Neural cell (in vitro differentiated cells): ENCODE measurements at regions not wholly inside any gene's neighbourhood (a gene's known extent, or its start where the extent isn't known, plus 50 kb on each side); places are given as distances from the start of the nearest gene placed in this dataset.

ENCODE experiments used
- H2AFZ ChIP-seq: fragments of 200-600, 300-800 bp; sonication (generic), shearing (Covaris generic); 2 replicates; pipeline ENCODE4 v1.6.0; 2014; ENCODE audit warnings: low read depth, mild to moderate bottlenecking, antibody characterized with exemption, low read length, moderate library complexity
- H3F3A ChIP-seq: fragments of 200-600 bp; shearing (Covaris generic); 2 replicates; pipeline ENCODE4 v1.6.1; 2016; ENCODE audit warnings: mild to moderate bottlenecking, moderate library complexity, mixed read lengths, antibody characterized with exemption, low read length; ENCODE audit not compliant: insufficient read depth, poor library complexity, severe bottlenecking
- H3K27ac ChIP-seq: fragments of 200-600, 300-800 bp; sonication (generic), shearing (Covaris generic); 2 replicates; pipeline ENCODE4 v1.5.1; 2014; ENCODE audit warnings: mild to moderate bottlenecking, low read length, moderate library complexity
- H3K27me3 ChIP-seq: fragments of 300-800, 200-600 bp; sonication (generic), shearing (Covaris generic); 2 replicates; pipeline ENCODE4 v1.6.0; 2014; ENCODE audit warnings: mild to moderate bottlenecking, low read depth, low read length, moderate library complexity; ENCODE audit not compliant: insufficient read depth
- H3K36me3 ChIP-seq: fragments of 300-800, 200-600 bp; sonication (generic), shearing (Covaris generic); 2 replicates; pipeline ENCODE4 v1.5.1; 2014; ENCODE audit warnings: mild to moderate bottlenecking, antibody characterized with exemption, low read length, moderate library complexity; ENCODE audit not compliant: insufficient read depth
- H3K4me2 ChIP-seq: fragments of 300-800, 200-600 bp; sonication (generic), shearing (Covaris generic); 2 replicates; pipeline ENCODE4 v1.6.0; 2014; ENCODE audit warnings: mild to moderate bottlenecking, low read length
- H3K4me3 ChIP-seq: fragments of 300-800, 200-600 bp; sonication (generic), shearing (Covaris generic); 2 replicates; pipeline ENCODE4 v1.5.1; 2014; ENCODE audit warnings: mild to moderate bottlenecking, low read length, moderate library complexity
- H3K79me2 ChIP-seq: fragments of 200-600 bp; shearing (Covaris generic); replicated peaks from 2 replicates; pipeline ENCODE4 v1.6.0; 2014; ENCODE audit warnings: mild to moderate bottlenecking, low read length, moderate library complexity; ENCODE audit not compliant: insufficient read depth
- H3K9ac ChIP-seq: fragments of 300-800, 200-600 bp; sonication (generic), shearing (Covaris generic); 2 replicates; pipeline ENCODE4 v1.6.1; 2016; ENCODE audit warnings: mild to moderate bottlenecking, low read length, mixed read lengths
- H3K9me2 ChIP-seq: fragments of 200-600 bp; shearing (Covaris generic); 2 replicates; pipeline ENCODE4 v1.6.1; 2016; ENCODE audit warnings: mild to moderate bottlenecking, low read length, mixed read lengths; ENCODE audit not compliant: insufficient read depth
- H3K9me3 ChIP-seq: fragments of 200-600, 300-800 bp; sonication (generic), shearing (Covaris generic); 2 replicates; pipeline ENCODE4 v1.6.1; 2016; ENCODE audit warnings: mild to moderate bottlenecking, mixed run types, low read length, moderate library complexity, mixed read lengths
- H4K20me1 ChIP-seq: fragments of 200-600 bp; shearing (Covaris generic); 2 replicates; pipeline ENCODE4 v1.6.1; 2016; ENCODE audit warnings: mild to moderate bottlenecking, mixed run types; ENCODE audit not compliant: insufficient read depth
- EP300 ChIP-seq: fragments of 450-650 bp; conservative IDR thresholded peaks from 2 replicates; pipeline ENCODE4 v1.6.1; 2014; ENCODE audit warnings: antibody characterized with exemption, mild to moderate bottlenecking, moderate library complexity; ENCODE audit not compliant: poor library complexity, severe bottlenecking
- EZH2 ChIP-seq: fragments of 200-600, 300-800 bp; shearing (Covaris generic), sonication (generic); IDR thresholded peaks from 2 replicates; pipeline ENCODE4 v1.6.1; 2014; ENCODE audit warnings: antibody characterized with exemption, low read length, borderline replicate concordance, mild to moderate bottlenecking; ENCODE audit not compliant: insufficient read depth, poor library complexity, severe bottlenecking
- MXI1 ChIP-seq: fragments of 450-650 bp; conservative IDR thresholded peaks from 2 replicates; pipeline ENCODE4 v1.6.1; 2014; ENCODE audit warnings: antibody characterized with exemption, mild to moderate bottlenecking; ENCODE audit not compliant: poor library complexity, severe bottlenecking
- POLR2AphosphoS5 ChIP-seq: IDR thresholded peaks from 2 replicates; pipeline ENCODE4 v1.6.1; 2012
- RAD21 ChIP-seq: fragments of 450-650 bp; conservative IDR thresholded peaks from 2 replicates; pipeline ENCODE4 v1.6.1; 2014; ENCODE audit warnings: antibody characterized with exemption, mild to moderate bottlenecking, moderate library complexity
- SMC3 ChIP-seq: fragments of 450-650 bp; conservative IDR thresholded peaks from 2 replicates; pipeline ENCODE4 v1.6.1; 2014; ENCODE audit warnings: antibody characterized with exemption, mild to moderate bottlenecking, moderate library complexity; ENCODE audit not compliant: poor library complexity
- TAF1 ChIP-seq: IDR thresholded peaks from 2 replicates; pipeline ENCODE4 v1.6.1; 2012; ENCODE audit warnings: low read depth
- TF ChIP-seq, protein P1 (sequence below): fragments of 450-650 bp; IDR thresholded peaks from 2 replicates; pipeline ENCODE4 v1.5.1; 2014; ENCODE audit warnings: antibody characterized with exemption, mild to moderate bottlenecking, moderate library complexity; ENCODE audit not compliant: poor library complexity, severe bottlenecking
- TF ChIP-seq, protein P2 (sequence below): IDR thresholded peaks from 2 replicates; pipeline ENCODE4 v1.6.1; 2012; ENCODE audit warnings: borderline replicate concordance

DNA sequence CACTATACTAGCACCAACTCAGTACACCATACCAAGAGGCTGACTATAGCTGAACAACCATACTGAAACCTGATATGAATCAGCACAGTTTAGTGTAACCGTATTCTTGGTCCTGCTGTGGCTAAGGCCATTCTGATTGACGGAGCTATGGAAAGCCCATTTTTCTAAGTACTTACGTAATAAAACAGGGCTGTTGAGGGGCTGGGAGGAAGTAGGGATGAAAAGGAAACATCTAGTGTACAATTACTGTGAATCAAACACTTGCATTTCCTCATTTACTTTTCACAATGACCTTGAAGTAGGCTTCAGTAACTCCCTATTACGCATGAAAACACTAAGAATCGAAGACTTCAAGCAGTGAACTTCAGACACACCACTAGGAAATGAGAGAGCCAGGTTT is 198.2 kb downstream of the BTG1 start:
- H3K9me3 ChIP-seq: no peaks in the 10 kb centered on the region
- TF ChIP-seq POLR2AphosphoS5: no peak
- TF ChIP-seq TAF1: no peak
- TF ChIP-seq MXI1: no peak
- no peak for TF ChIP-seq EZH2
- no peak for TF ChIP-seq EP300
- TF ChIP-seq, protein P1, sequence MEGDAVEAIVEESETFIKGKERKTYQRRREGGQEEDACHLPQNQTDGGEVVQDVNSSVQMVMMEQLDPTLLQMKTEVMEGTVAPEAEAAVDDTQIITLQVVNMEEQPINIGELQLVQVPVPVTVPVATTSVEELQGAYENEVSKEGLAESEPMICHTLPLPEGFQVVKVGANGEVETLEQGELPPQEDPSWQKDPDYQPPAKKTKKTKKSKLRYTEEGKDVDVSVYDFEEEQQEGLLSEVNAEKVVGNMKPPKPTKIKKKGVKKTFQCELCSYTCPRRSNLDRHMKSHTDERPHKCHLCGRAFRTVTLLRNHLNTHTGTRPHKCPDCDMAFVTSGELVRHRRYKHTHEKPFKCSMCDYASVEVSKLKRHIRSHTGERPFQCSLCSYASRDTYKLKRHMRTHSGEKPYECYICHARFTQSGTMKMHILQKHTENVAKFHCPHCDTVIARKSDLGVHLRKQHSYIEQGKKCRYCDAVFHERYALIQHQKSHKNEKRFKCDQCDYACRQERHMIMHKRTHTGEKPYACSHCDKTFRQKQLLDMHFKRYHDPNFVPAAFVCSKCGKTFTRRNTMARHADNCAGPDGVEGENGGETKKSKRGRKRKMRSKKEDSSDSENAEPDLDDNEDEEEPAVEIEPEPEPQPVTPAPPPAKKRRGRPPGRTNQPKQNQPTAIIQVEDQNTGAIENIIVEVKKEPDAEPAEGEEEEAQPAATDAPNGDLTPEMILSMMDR: no peak
- TF ChIP-seq, protein P2, sequence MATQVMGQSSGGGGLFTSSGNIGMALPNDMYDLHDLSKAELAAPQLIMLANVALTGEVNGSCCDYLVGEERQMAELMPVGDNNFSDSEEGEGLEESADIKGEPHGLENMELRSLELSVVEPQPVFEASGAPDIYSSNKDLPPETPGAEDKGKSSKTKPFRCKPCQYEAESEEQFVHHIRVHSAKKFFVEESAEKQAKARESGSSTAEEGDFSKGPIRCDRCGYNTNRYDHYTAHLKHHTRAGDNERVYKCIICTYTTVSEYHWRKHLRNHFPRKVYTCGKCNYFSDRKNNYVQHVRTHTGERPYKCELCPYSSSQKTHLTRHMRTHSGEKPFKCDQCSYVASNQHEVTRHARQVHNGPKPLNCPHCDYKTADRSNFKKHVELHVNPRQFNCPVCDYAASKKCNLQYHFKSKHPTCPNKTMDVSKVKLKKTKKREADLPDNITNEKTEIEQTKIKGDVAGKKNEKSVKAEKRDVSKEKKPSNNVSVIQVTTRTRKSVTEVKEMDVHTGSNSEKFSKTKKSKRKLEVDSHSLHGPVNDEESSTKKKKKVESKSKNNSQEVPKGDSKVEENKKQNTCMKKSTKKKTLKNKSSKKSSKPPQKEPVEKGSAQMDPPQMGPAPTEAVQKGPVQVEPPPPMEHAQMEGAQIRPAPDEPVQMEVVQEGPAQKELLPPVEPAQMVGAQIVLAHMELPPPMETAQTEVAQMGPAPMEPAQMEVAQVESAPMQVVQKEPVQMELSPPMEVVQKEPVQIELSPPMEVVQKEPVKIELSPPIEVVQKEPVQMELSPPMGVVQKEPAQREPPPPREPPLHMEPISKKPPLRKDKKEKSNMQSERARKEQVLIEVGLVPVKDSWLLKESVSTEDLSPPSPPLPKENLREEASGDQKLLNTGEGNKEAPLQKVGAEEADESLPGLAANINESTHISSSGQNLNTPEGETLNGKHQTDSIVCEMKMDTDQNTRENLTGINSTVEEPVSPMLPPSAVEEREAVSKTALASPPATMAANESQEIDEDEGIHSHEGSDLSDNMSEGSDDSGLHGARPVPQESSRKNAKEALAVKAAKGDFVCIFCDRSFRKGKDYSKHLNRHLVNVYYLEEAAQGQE: no peak
- H3K27ac ChIP-seq: no peak overlapping the region
- no peaks in the 10 kb centered on the region for H3K27me3 ChIP-seq
- no peak overlapping the region for H3K9ac ChIP-seq
- H3K9me2 ChIP-seq: no peaks in the 10 kb centered on the region
- H3K36me3 ChIP-seq: no peaks in the 10 kb centered on the region
- H3K79me2 ChIP-seq: no peaks in the 10 kb centered on the region
- H2AFZ ChIP-seq: no peak overlapping the region
- no peaks in the 10 kb centered on the region for H4K20me1 ChIP-seq
- H3K4me2 ChIP-seq: no peak overlapping the region
- no peak overlapping the region for H3K4me3 ChIP-seq
- H3F3A ChIP-seq: no peaks in the 10 kb centered on the region

DNA sequence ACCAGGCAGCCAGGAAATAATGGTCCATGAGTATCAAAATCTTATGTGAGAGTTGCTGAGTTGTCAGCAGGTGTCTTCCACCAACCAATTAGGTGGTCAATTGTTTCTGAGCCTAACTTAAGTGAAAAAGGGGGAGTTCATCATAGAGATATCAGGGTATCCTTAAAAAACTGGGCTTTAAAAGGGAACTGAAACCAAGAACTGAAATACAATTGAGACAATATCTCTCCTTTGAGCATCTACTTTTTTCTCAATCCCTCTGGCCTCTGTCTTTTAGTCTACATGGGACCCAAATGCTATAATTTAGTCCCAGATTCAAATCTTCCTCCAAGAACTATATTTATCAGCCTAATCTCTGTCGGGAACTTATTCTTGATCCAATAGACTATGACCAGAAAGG is 201.0 kb downstream of the BTG1 start:
- H3K9me3 ChIP-seq: no peaks in the 10 kb centered on the region
- no peaks in the 10 kb centered on the region for H3K9me2 ChIP-seq
- H3K27me3 ChIP-seq: no peaks in the 10 kb centered on the region
- no peak overlapping the region for H3K9ac ChIP-seq
- no peaks in the 10 kb centered on the region for H4K20me1 ChIP-seq
- no peak overlapping the region for H2AFZ ChIP-seq
- H3F3A ChIP-seq: no peaks in the 10 kb centered on the region
- H3K4me2 ChIP-seq: no peak overlapping the region
- H3K4me3 ChIP-seq: no peak overlapping the region
- no peak overlapping the region for H3K27ac ChIP-seq
- no peaks in the 10 kb centered on the region for H3K79me2 ChIP-seq
- TF ChIP-seq, protein P1: no peak
- no peak for TF ChIP-seq RAD21
- TF ChIP-seq, protein P2: no peak
- TF ChIP-seq EP300: no peak
- no peak for TF ChIP-seq TAF1
- TF ChIP-seq POLR2AphosphoS5: no peak
- no peak for TF ChIP-seq EZH2
- TF ChIP-seq MXI1: no peak
- TF ChIP-seq SMC3: no peak
- H3K36me3 ChIP-seq: no peaks in the 10 kb centered on the region
